Thyroid gland (tissue), 4 donors: ENCODE measurements at regions not wholly inside any gene's neighbourhood (a gene's known extent, or its start where the extent isn't known, plus 50 kb on each side); places are given as distances from the start of the nearest gene placed in this dataset.

Experiments used
- DNase-seq, 2 donors: peaks; one replicate each; pipeline ENCODE4 v3.0.0-alpha.2; 2019
- H3K27ac ChIP-seq, 3 donors: fragments of 200-600 bp; sonication (generic); 1 replicate in 2 of 3; 2 replicates in 1 of 3; pipeline ENCODE4 v1.5.1; 2016 to 2019; ENCODE audit warnings: mild to moderate bottlenecking in 1 of 3, moderate library complexity in 1 of 3
- H3K27me3 ChIP-seq: fragments of 200-600 bp; sonication (generic); one replicate; pipeline ENCODE4 v1.5.1; 2019
- H3K36me3 ChIP-seq, 2 donors: fragments of 200-600 bp; sonication (generic); one replicate each; pipeline ENCODE4 v1.5.1; 2016 to 2019
- H3K4me1 ChIP-seq, 2 donors: fragments of 200-600 bp; sonication (generic); one replicate each; pipeline ENCODE4 v1.5.1; 2017 to 2019
- H3K4me3 ChIP-seq, 3 donors: fragments of 200-600 bp; sonication (generic); replicated peaks in 1 of 3; 1 replicate in 2 of 3; 2 replicates in 1 of 3; pipeline ENCODE4 v1.5.1; 2016; ENCODE audit warnings: mild to moderate bottlenecking in 1 of 3
- H3K9me3 ChIP-seq: fragments of 200-600 bp; sonication (generic); one replicate; pipeline ENCODE4 v1.5.1; 2017
- CTCF ChIP-seq, 6 experiments: fragments of 200-600 bp in 3 of 6; fragments of 450-650 bp in 3 of 6; sonication (generic) in 3 of 6; IDR thresholded peaks; one replicate each; pipeline ENCODE4 v1.5.1; 2016 to 2019; ENCODE audit warnings: antibody characterized with exemption in 6 of 6, mild to moderate bottlenecking in 2 of 6, inconsistent platforms in 1 of 6, moderate library complexity in 1 of 6
- POLR2A ChIP-seq, 2 donors: fragments of 450-650 bp; IDR thresholded peaks; one replicate each; pipeline ENCODE4 v1.6.1; 2017; ENCODE audit warnings: antibody characterized with exemption in 2 of 2, mild to moderate bottlenecking in 2 of 2, moderate library complexity in 1 of 2
- WGBS, 2 donors: methylation state at CpG; one replicate each; pipeline ENCODE4 v1.1.5; 2017; 5-methylcytosine and 5-hydroxymethylcytosine counted together
- intact Hi-C: fragments of 100-400 bp; cut with DNase I; formaldehyde crosslinking; loops from one replicate; pipeline ENCODE4 v1.15.1; 2023

- Histone ChIP-seq H3K27ac (no peak overlapping the region), H3K27me3 (peaks cover 4% of the 10 kb centered on the region), H3K36me3 (no peaks in the 10 kb centered on the region), H3K4me1 (no peaks in the 10 kb centered on the region), H3K4me3 (no peak overlapping the region), H3K9me3 (no peaks in the 10 kb centered on the region)
- DNase-seq: no peak
- WGBS, 2 donors: 63 to 66% methylated on average over 7 of the region's 7 CpGs
- intact Hi-C loops: no loop called here
- no peak for TF ChIP-seq POLR2A (IDR thresholded peaks at IDR 0.05)
- no peak for TF ChIP-seq CTCF (IDR thresholded peaks at IDR 0.05)
Observed at GRCh38 chr14:76314521-76315034, 61.4 kb upstream of the ESRRB start.

- H3K9me3 ChIP-seq: no peaks in the 10 kb centered on the region
- TF ChIP-seq POLR2A (IDR thresholded peaks at IDR 0.05) (no peak), CTCF (IDR thresholded peaks at IDR 0.05) (no peak)
- H3K36me3 ChIP-seq: no peaks in the 10 kb centered on the region
- 89 to 91% methylated on average over 5 of the region's 5 CpGs for WGBS, 2 donors
- H3K27ac ChIP-seq: no peak overlapping the region
- no peaks in the 10 kb centered on the region for H3K4me1 ChIP-seq
- no peak overlapping the region for H3K4me3 ChIP-seq
- intact Hi-C loops: no loop called here
- DNase-seq: no peak
- H3K27me3 ChIP-seq: no peaks in the 10 kb centered on the region
Observed at GRCh38 chr14:76320486-76320885, 55.5 kb upstream of the ESRRB start.

- Histone ChIP-seq H3K9me3 (no peaks in the 10 kb centered on the region), H3K4me3 (no peak overlapping the region), H3K4me1 (no peaks in the 10 kb centered on the region), H3K36me3 (no peaks in the 10 kb centered on the region), H3K27me3 (no peaks in the 10 kb centered on the region), H3K27ac (no peak overlapping the region)
- 92 to 93% methylated on average over 4 of the region's 4 CpGs for WGBS, 2 donors
- intact Hi-C loops: no loop called here
- TF ChIP-seq POLR2A (IDR thresholded peaks at IDR 0.05) (no peak), CTCF (IDR thresholded peaks at IDR 0.05) (no peak)
- no peak for DNase-seq
Observed at GRCh38 chr14:76320975-76321374, 55.0 kb upstream of the ESRRB start.

- Histone ChIP-seq H3K27ac (no peak overlapping the region), H3K9me3 (no peaks in the 10 kb centered on the region), H3K4me3 (no peak overlapping the region), H3K36me3 (no peaks in the 10 kb centered on the region), H3K4me1 (no peaks in the 10 kb centered on the region), H3K27me3 (no peaks in the 10 kb centered on the region)
- no peak for DNase-seq
- 85% methylated on average over 12 of the region's 12 CpGs for WGBS, 2 donors
- intact Hi-C loops: no loop called here
- TF ChIP-seq CTCF (IDR thresholded peaks at IDR 0.05): no peak
- no peak for TF ChIP-seq POLR2A (IDR thresholded peaks at IDR 0.05)
Observed at GRCh38 chr14:76322594-76323220, 53.2 kb upstream of the ESRRB start.

- 76 to 86% methylated on average over 6 of the region's 6 CpGs for WGBS, 2 donors
- Histone ChIP-seq H3K27ac (no peak overlapping the region), H3K27me3 (no peaks in the 10 kb centered on the region), H3K9me3 (no peaks in the 10 kb centered on the region), H3K4me3 (no peak overlapping the region), H3K4me1 (no peaks in the 10 kb centered on the region), H3K36me3 (no peaks in the 10 kb centered on the region)
- no peak for TF ChIP-seq CTCF (IDR thresholded peaks at IDR 0.05)
- TF ChIP-seq POLR2A (IDR thresholded peaks at IDR 0.05): no peak
- no peak for DNase-seq
- intact Hi-C loops: no loop called here
Observed at GRCh38 chr14:76323331-76324050, 52.4 kb upstream of the ESRRB start.
